GM23338 (cell line): ENCODE measurements at regions not wholly inside any gene's neighbourhood (a gene's known extent, or its start where the extent isn't known, plus 50 kb on each side); places are given as distances from the start of the nearest gene placed in this dataset.

Experiments
- ATAC-seq: fragments of 200-7000 bp; cut with Tn5 transposase; 3 replicates; pipeline ENCODE4 v1.9.1; 2020
- DNase-seq: peaks from one replicate; pipeline ENCODE4 v3.0.0-alpha.2; 2015; ENCODE audit warnings: low spot score
- H2AFZ ChIP-seq: fragments of 200-600 bp; sonication (generic); 2 replicates; pipeline ENCODE4 v1.8.0; 2016; ENCODE audit warnings: antibody characterized with exemption, mild to moderate bottlenecking, moderate library complexity
- H3F3A ChIP-seq: fragments of 200-600 bp; sonication (generic); replicated peaks from 2 replicates; pipeline ENCODE4 v1.8.0; 2017; ENCODE audit warnings: antibody characterized with exemption, mixed run types, low read depth
- H3K27ac ChIP-seq: fragments of 200-600 bp; sonication (generic); 2 replicates; pipeline ENCODE4 v1.6.1; 2016; ENCODE audit warnings: low read depth
- H3K27me3 ChIP-seq: fragments of 200-600 bp; sonication (generic); 2 replicates; pipeline ENCODE4 v1.8.0; 2016; ENCODE audit warnings: mild to moderate bottlenecking, mixed run types, moderate library complexity; ENCODE audit not compliant: insufficient read depth
- H3K36me3 ChIP-seq: fragments of 200-600 bp; sonication (generic); 2 replicates; pipeline ENCODE4 v1.8.0; 2016; ENCODE audit warnings: mild to moderate bottlenecking; ENCODE audit not compliant: insufficient read depth
- H3K4me1 ChIP-seq: fragments of 200-600 bp; sonication (generic); 2 replicates; pipeline ENCODE4 v1.8.0; 2016; ENCODE audit warnings: mild to moderate bottlenecking, moderate library complexity; ENCODE audit not compliant: insufficient read depth
- H3K4me2 ChIP-seq: fragments of 200-600 bp; sonication (generic); 2 replicates; pipeline ENCODE4 v1.7.1; 2017; ENCODE audit warnings: mixed run types
- H3K4me3 ChIP-seq: fragments of 200-600 bp; sonication (generic); 2 replicates; pipeline ENCODE4 v1.6.1; 2016; ENCODE audit warnings: mixed run types
- H3K79me2 ChIP-seq: fragments of 200-600 bp; sonication (generic); replicated peaks from 2 replicates; pipeline ENCODE4 v1.8.0; 2017; ENCODE audit warnings: mild to moderate bottlenecking; ENCODE audit not compliant: insufficient read depth
- H3K9me2 ChIP-seq: fragments of 200-600 bp; sonication (generic); 2 replicates; pipeline ENCODE4 v1.8.0; 2017; ENCODE audit not compliant: insufficient read depth
- H4K20me1 ChIP-seq: fragments of 200-600 bp; sonication (generic); replicated peaks from 2 replicates; pipeline ENCODE4 v1.8.0; 2017; ENCODE audit warnings: mild to moderate bottlenecking; ENCODE audit not compliant: insufficient read depth
- H3K27ac Mint-ChIP-seq: 2 replicates; pipeline ENCODE4 v1.8.0; 2020; ENCODE audit warnings: inconsistent platforms, mild to moderate bottlenecking, moderate library complexity, mixed read lengths
- H3K27me3 Mint-ChIP-seq: 3 replicates; pipeline ENCODE4 v1.8.0; 2022; ENCODE audit warnings: low read depth, mild to moderate bottlenecking, moderate library complexity, mixed read lengths, inconsistent platforms; ENCODE audit not compliant: insufficient read depth, poor library complexity
- H3K36me3 Mint-ChIP-seq: 3 replicates; pipeline ENCODE4 v1.8.0; 2021; ENCODE audit warnings: low read depth, mild to moderate bottlenecking, inconsistent platforms, moderate library complexity, mixed read lengths
- H3K4me1 Mint-ChIP-seq: 3 replicates; pipeline ENCODE4 v1.8.0; 2020; ENCODE audit warnings: mild to moderate bottlenecking, inconsistent platforms, mixed read lengths
- H3K4me3 Mint-ChIP-seq: 3 replicates; pipeline ENCODE4 v1.8.0; 2021; ENCODE audit warnings: moderate library complexity, mild to moderate bottlenecking, inconsistent platforms, mixed read lengths
- H3K9me3 Mint-ChIP-seq: 3 replicates; pipeline ENCODE4 v1.8.0; 2020; ENCODE audit warnings: moderate library complexity, mild to moderate bottlenecking, inconsistent platforms, mixed read lengths
- CREB1 ChIP-seq: fragments of 250-450 bp; sonication (Bioruptor Pico); IDR thresholded peaks from 2 replicates; pipeline ENCODE4 v1.5.0; 2020; ENCODE audit warnings: low read depth, mild to moderate bottlenecking, moderate library complexity
- CTCF ChIP-seq, 2 experiments: fragments of 200-600 bp in 1 of 2; sonication (generic) in 1 of 2; conservative IDR thresholded peaks; 2 replicates each; pipeline versions ENCODE4 v1.5.1 to v1.6.1; 2016 to 2017; ENCODE audit warnings: antibody characterized with exemption in 2 of 2, low read depth in 2 of 2, mild to moderate bottlenecking in 2 of 2, moderate library complexity in 1 of 2
- EZH2phosphoT487 ChIP-seq: fragments of 200-600 bp; sonication (generic); IDR thresholded peaks from one replicate; pipeline ENCODE4 v1.8.1; 2018; ENCODE audit warnings: antibody characterized with exemption; ENCODE audit not compliant: unreplicated experiment
- JUNB ChIP-seq: IDR thresholded peaks from one replicate; pipeline ENCODE4 v1.6.1; 2016; ENCODE audit warnings: antibody characterized with exemption; ENCODE audit not compliant: unreplicated experiment
- NANOG ChIP-seq: IDR thresholded peaks from 2 replicates; pipeline ENCODE4 v1.6.1; 2016; ENCODE audit warnings: antibody characterized with exemption, borderline replicate concordance
- POLR2AphosphoS5 ChIP-seq: IDR thresholded peaks from 2 replicates; pipeline ENCODE4 v1.6.1; 2016; ENCODE audit warnings: antibody characterized with exemption, low read depth
- REST ChIP-seq: IDR thresholded peaks from one replicate; pipeline ENCODE4 v1.6.1; 2018; ENCODE audit warnings: antibody characterized with exemption; ENCODE audit not compliant: unreplicated experiment
- STAT1 ChIP-seq: IDR thresholded peaks from one replicate; pipeline ENCODE4 v1.6.1; 2016; ENCODE audit warnings: antibody characterized with exemption; ENCODE audit not compliant: unreplicated experiment
- ZNF114 ChIP-seq: fragments of 250-450 bp; sonication (Bioruptor Pico); IDR thresholded peaks from 2 replicates; pipeline ENCODE4 v1.5.0; 2020; ENCODE audit warnings: mild to moderate bottlenecking, moderate library complexity
- ZNF331 ChIP-seq: fragments of 250-450 bp; sonication (Bioruptor Pico); IDR thresholded peaks from 2 replicates; pipeline ENCODE4 v1.5.0; 2020; ENCODE audit warnings: low read depth, mild to moderate bottlenecking, moderate library complexity
- TF ChIP-seq, protein P1 (sequence below): IDR thresholded peaks from 2 replicates; pipeline ENCODE4 v1.6.1; 2016; ENCODE audit warnings: antibody characterized with exemption

GRCh38 chr18:24731981-24732380 lies 271.5 kb downstream of the HRH4 start:
- DNase-seq: peak; percentile 26
- Histone ChIP-seq H3K36me3 (no peaks in the 10 kb centered on the region), H3K27me3 (no peaks in the 10 kb centered on the region), H3K4me3 (no peak overlapping the region), H3K9me2 (no peaks in the 10 kb centered on the region), H3F3A (peaks cover 6% of the 10 kb centered on the region; the same call in 1 of the 2 replicates), H3K79me2 (no peaks in the 10 kb centered on the region), H3K27ac (no peak overlapping the region), H3K4me1 (no peaks in the 10 kb centered on the region), H2AFZ (peak overlapping the region; percentile 59; the same call in 1 of the 2 replicates), H4K20me1 (no peaks in the 10 kb centered on the region), H3K4me2 (no peak overlapping the region)
- no peaks in the 10 kb centered on the region for H3K9me3 Mint-ChIP-seq
- no peaks in the 10 kb centered on the region for H3K27me3 Mint-ChIP-seq
- peaks cover 7% of the 10 kb centered on the region for H3K4me1 Mint-ChIP-seq
- TF ChIP-seq REST: no peak
- no peak for TF ChIP-seq CREB1 (CRISPR knock-in tag)
- TF ChIP-seq STAT1: no peak
- TF ChIP-seq, protein P1, sequence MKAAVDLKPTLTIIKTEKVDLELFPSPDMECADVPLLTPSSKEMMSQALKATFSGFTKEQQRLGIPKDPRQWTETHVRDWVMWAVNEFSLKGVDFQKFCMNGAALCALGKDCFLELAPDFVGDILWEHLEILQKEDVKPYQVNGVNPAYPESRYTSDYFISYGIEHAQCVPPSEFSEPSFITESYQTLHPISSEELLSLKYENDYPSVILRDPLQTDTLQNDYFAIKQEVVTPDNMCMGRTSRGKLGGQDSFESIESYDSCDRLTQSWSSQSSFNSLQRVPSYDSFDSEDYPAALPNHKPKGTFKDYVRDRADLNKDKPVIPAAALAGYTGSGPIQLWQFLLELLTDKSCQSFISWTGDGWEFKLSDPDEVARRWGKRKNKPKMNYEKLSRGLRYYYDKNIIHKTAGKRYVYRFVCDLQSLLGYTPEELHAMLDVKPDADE: no peak
- no peak for TF ChIP-seq JUNB
- TF ChIP-seq POLR2AphosphoS5: no peak
- no peak for TF ChIP-seq ZNF114 (CRISPR knock-in tag)
- TF ChIP-seq NANOG: no peak
- ATAC-seq: no peak
- H3K27ac Mint-ChIP-seq: 0 out of 2 replicates have a peak overlapping the region, but pooled peaks have one; percentile 58
- H3K4me3 Mint-ChIP-seq: no peak overlapping the region
- no peaks in the 10 kb centered on the region for H3K36me3 Mint-ChIP-seq

DNA sequence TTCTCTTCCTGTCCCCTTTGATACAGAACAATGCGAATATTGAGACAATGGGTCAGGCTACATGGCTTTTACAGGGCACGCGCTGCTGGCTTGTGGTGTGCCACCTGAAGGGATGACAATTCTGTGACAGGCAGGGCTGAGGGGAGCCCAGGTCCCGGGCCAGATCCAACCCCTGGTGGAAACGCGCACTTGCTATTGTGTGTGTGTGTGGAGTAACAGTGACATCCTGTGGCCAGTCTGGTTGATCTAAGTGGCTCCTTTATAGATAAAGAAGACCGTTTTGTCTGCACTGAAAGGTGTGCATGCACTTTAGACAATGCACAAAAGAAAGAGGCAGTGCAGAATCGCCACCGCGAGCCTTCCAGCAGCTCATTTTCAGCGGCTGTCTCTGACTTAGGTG lies 273.6 kb downstream of the HRH4 start:
- no peaks in the 10 kb centered on the region for H3K36me3 ChIP-seq
- H3K79me2 ChIP-seq: no peaks in the 10 kb centered on the region
- Mint-ChIP-seq H3K9me3 (no peaks in the 10 kb centered on the region), H3K36me3 (no peaks in the 10 kb centered on the region), H3K27ac (no peak overlapping the region), H3K27me3 (no peaks in the 10 kb centered on the region), H3K4me1 (no peaks in the 10 kb centered on the region), H3K4me3 (no peak overlapping the region)
- peaks cover 6% of the 10 kb centered on the region; the same call in 1 of the 2 replicates for H3F3A ChIP-seq
- H3K27ac ChIP-seq: no peak overlapping the region
- no peaks in the 10 kb centered on the region for H3K27me3 ChIP-seq
- no peaks in the 10 kb centered on the region for H4K20me1 ChIP-seq
- H3K4me2 ChIP-seq: no peak overlapping the region
- H3K9me2 ChIP-seq: no peaks in the 10 kb centered on the region
- H3K4me1 ChIP-seq: no peaks in the 10 kb centered on the region
- no peak overlapping the region for H3K4me3 ChIP-seq
- no peak overlapping the region for H2AFZ ChIP-seq
- peak; percentile 81 for ATAC-seq
- peak; percentile 58 for DNase-seq
- TF ChIP-seq ZNF331 (CRISPR knock-in tag) (no peak), STAT1 (no peak), EZH2phosphoT487 (no peak), CTCF (conservative IDR thresholded peaks at IDR 0.05; ENCODE audit: low read depth in 2 of 2) (peak; percentile 53 to 71)
